Activated CD8-positive, alpha-beta T cell treated with anti-CD3 and anti-CD28 coated beads for 36 hours (primary cell): ENCODE measurements at regions not wholly inside any gene's neighbourhood (a gene's known extent, or its start where the extent isn't known, plus 50 kb on each side); places are given as distances from the start of the nearest gene placed in this dataset.

ENCODE experiments used
- ATAC-seq: fragments of 200-7000 bp; cut with Tn5 transposase; one replicate; pipeline ENCODE4 v1.10.0; 2021; ENCODE audit warnings: mild to moderate bottlenecking, moderate library complexity
- CTCF ChIA-PET: fragments of 350-600 bp; sonication (Branson Sonifier 250); formaldehyde crosslinking; loops from one replicate; lab custom pipeline; 2021; ENCODE audit warnings: antibody characterized with exemption; lab: Charles Lee
- POLR2A ChIA-PET: fragments of 350-600 bp; sonication (Branson Sonifier 250); formaldehyde crosslinking; loops from one replicate; lab custom pipeline; 2021; ENCODE audit warnings: antibody characterized with exemption; lab: Charles Lee
- DNase-seq: peaks from one replicate; pipeline ENCODE4 v3.0.0-alpha.2; 2020
- H3K27ac Mint-ChIP-seq: one replicate; pipeline ENCODE4 v1.8.0; 2021; ENCODE audit warnings: mild to moderate bottlenecking, mixed read lengths
- H3K27me3 Mint-ChIP-seq: one replicate; pipeline ENCODE4 v1.8.0; 2021; ENCODE audit warnings: mixed read lengths
- H3K36me3 Mint-ChIP-seq: one replicate; pipeline ENCODE4 v1.8.0; 2021; ENCODE audit warnings: low read depth, mixed read lengths
- H3K4me1 Mint-ChIP-seq: one replicate; pipeline ENCODE4 v1.8.0; 2021; ENCODE audit warnings: low read depth, mixed read lengths
- H3K4me3 Mint-ChIP-seq: one replicate; pipeline ENCODE4 v1.8.0; 2021; ENCODE audit warnings: mild to moderate bottlenecking, moderate library complexity, mixed read lengths
- H3K9me3 Mint-ChIP-seq: one replicate; pipeline ENCODE4 v1.8.0; 2021; ENCODE audit warnings: mixed read lengths
- intact Hi-C: fragments of 100-400 bp; cut with micrococcal nuclease; formaldehyde crosslinking; loops from one replicate; pipeline ENCODE4 v1.10.0; 2022
- TF ChIP-seq, protein P1 (sequence below): fragments of 200-600 bp; IDR thresholded peaks from one replicate; pipeline ENCODE4 v1.8.0; 2022; ENCODE audit warnings: antibody characterized with exemption, mild to moderate bottlenecking

DNA sequence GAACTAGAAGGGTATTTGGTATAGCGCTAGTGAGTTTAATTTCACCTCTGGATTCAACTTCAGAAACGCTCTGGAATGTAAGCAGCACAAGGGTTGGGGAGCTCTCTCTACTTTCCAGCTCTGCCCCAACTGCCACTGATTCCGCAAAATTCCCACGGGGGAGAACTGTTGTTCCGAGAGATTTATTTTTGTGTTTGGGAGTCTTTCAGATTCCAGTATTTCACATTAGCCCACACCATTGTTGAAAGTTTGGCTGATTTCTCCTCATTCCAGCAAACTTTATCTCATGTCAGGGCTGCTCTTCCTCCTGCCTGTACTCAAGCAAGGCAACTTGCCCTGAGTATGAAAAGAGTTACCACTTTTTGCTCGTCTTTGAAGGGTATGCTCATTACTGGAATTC, 198.5 kb upstream of the EGFLAM start:
- ChIA-PET POLR2A (no interaction called here), CTCF (interaction anchor here (0.8 kb wide), 1 partner anchor 28 kb away, joined by 3 read pairs; no protein-coding TSS in a partner anchor)
- Mint-ChIP-seq H3K27me3 (no peaks in the 10 kb centered on the region), H3K9me3 (no peaks in the 10 kb centered on the region), H3K27ac (no peak overlapping the region), H3K36me3 (no peaks in the 10 kb centered on the region), H3K4me3 (no peak overlapping the region), H3K4me1 (no peaks in the 10 kb centered on the region)
- ATAC-seq (no peak), DNase-seq (no peak)
- TF ChIP-seq, protein P1, sequence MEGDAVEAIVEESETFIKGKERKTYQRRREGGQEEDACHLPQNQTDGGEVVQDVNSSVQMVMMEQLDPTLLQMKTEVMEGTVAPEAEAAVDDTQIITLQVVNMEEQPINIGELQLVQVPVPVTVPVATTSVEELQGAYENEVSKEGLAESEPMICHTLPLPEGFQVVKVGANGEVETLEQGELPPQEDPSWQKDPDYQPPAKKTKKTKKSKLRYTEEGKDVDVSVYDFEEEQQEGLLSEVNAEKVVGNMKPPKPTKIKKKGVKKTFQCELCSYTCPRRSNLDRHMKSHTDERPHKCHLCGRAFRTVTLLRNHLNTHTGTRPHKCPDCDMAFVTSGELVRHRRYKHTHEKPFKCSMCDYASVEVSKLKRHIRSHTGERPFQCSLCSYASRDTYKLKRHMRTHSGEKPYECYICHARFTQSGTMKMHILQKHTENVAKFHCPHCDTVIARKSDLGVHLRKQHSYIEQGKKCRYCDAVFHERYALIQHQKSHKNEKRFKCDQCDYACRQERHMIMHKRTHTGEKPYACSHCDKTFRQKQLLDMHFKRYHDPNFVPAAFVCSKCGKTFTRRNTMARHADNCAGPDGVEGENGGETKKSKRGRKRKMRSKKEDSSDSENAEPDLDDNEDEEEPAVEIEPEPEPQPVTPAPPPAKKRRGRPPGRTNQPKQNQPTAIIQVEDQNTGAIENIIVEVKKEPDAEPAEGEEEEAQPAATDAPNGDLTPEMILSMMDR = no peak
- intact Hi-C loops = no loop called here

DNA sequence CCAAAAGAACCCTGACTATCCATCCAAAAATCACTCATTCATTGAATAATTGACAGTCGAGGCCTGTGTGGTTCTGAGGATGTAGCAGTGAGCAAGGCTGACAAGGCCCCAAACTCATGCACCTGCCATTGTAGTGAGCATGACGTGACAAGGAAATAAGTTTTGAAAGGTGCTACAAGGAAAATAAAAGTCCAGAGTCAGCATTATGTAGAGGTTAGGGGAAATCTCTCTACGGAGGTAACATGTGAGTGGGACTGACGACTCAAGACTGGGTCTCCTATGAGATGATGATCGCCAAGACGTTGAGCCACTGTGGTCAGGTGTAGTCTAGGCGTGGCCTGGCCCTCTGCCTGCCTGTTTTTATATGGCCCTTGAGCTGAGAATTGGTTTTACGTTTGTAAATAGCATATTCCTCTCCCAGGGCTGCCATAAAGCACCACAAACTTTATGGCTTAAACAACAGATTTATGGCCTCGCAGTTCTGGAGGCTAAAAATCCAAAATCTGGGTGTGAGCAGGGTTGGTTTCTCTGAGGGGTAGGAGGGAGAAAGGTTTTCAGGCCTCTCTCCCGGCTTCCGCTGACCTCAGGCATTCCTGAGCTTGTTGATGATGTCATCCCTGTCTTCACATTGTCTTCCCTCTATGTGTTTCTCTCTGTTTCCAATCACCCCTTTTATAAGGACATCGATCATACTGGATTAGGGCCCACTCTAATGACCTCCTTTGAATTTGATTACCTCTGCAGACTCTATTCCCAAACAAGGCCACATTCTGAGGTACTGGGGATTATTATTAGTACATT, 206.4 kb upstream of the EGFLAM start:
- no peaks in the 10 kb centered on the region for H3K27me3 Mint-ChIP-seq
- intact Hi-C loops = no loop called here
- ATAC-seq (no peak), DNase-seq (no peak)
- no peaks in the 10 kb centered on the region for H3K9me3 Mint-ChIP-seq
- no peak overlapping the region for H3K27ac Mint-ChIP-seq
- POLR2A ChIA-PET = no interaction called here
- TF ChIP-seq, protein P1 = no peak
- H3K4me1 Mint-ChIP-seq = no peaks in the 10 kb centered on the region
- CTCF ChIA-PET = no interaction called here
- H3K4me3 Mint-ChIP-seq = no peak overlapping the region
- no peaks in the 10 kb centered on the region for H3K36me3 Mint-ChIP-seq

DNA sequence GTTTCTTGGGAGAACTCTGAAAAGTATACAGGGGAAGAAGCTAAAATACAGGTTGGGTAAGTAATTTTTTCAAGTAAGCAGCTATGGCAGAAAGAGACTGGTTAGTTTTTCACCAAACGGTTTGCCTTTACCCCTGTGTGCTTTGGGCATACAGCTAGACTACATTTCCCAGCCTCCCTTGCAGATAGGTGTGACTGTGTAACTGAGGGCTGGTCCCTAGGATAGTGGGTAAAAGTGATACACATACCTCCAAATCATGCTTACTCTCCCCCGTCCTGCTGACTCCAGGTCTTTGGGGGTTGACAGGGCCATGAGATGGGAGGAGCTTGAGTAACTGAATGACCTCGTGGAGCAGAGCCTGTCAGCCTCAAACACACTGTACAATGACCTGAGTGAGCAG, 208.6 kb upstream of the GDNF start:
- TF ChIP-seq, protein P1 = no peak
- Mint-ChIP-seq H3K9me3 (no peaks in the 10 kb centered on the region), H3K4me1 (no peaks in the 10 kb centered on the region), H3K4me3 (no peak overlapping the region), H3K27ac (no peak overlapping the region), H3K36me3 (no peaks in the 10 kb centered on the region), H3K27me3 (no peaks in the 10 kb centered on the region)
- ChIA-PET CTCF (no interaction called here), POLR2A (no interaction called here)
- DNase-seq = no peak
- ATAC-seq = no peak
- intact Hi-C loops = no loop called here

DNA sequence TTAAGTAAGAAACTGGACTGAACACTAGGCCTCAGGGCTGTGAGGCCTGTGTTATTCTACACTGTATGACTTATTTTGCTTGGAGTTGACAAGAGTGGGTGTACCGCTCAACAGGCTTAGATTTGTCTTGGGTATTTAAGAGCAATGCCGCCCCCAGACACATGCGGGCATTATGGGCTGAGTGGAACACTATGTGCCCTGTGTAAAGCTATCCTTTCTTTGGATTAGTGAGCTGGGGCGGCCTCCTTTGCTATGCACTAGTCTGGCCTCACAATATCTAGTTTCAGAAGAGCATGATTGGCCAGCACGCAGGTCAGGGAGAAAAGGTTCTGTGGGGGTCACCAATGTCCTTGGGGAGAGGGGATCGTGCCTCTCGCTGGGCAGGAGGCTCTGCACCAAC, 206.3 kb upstream of the GDNF start:
- POLR2A ChIA-PET = no interaction called here
- no peak overlapping the region for H3K4me3 Mint-ChIP-seq
- CTCF ChIA-PET = no interaction called here
- H3K27ac Mint-ChIP-seq = no peak overlapping the region
- ATAC-seq (no peak), DNase-seq (no peak)
- H3K4me1 Mint-ChIP-seq = no peaks in the 10 kb centered on the region
- intact Hi-C loops = no loop called here
- no peaks in the 10 kb centered on the region for H3K36me3 Mint-ChIP-seq
- no peaks in the 10 kb centered on the region for H3K27me3 Mint-ChIP-seq
- TF ChIP-seq, protein P1 = no peak
- H3K9me3 Mint-ChIP-seq = no peaks in the 10 kb centered on the region

DNA sequence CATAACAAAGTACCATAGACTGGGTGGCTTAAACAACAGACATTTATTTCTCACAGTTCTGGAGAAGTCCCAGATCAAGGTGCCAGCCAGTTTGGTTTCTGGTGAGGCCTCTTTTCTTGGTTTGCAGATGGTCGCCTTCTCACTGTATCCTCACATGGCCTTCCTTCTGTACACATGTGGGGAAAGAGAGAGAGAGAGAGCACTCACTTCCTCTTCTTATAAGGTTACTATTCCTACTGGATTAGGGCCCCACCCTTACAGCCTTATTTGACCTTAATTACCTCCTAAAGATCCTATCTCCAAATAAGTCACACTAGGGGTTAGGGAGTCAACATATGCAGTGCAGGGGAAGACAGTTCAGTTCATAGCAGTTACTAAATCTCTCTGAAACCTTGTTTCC, 205.6 kb upstream of the GDNF start:
- POLR2A ChIA-PET = no interaction called here
- CTCF ChIA-PET = no interaction called here
- no peak for ATAC-seq
- Mint-ChIP-seq H3K27me3 (no peaks in the 10 kb centered on the region), H3K36me3 (no peaks in the 10 kb centered on the region), H3K4me1 (no peaks in the 10 kb centered on the region), H3K9me3 (no peaks in the 10 kb centered on the region), H3K4me3 (no peak overlapping the region), H3K27ac (no peak overlapping the region)
- DNase-seq = no peak
- intact Hi-C loops = no loop called here
- TF ChIP-seq, protein P1 = no peak
